ENCODE measurements at regions not wholly inside any gene's neighbourhood (a gene's known extent, or its start where the extent isn't known, plus 50 kb on each side); places are given as distances from the start of the nearest gene placed in this dataset.

GRCh38 chr5:118628660-118629354 is 359.5 kb downstream of the DTWD2 start:
- H3K9ac ChIP-seq (ENCODE audit: extremely low read depth, insufficient read length, low read length) = no peak overlapping the region
- Mint-ChIP-seq H3K36me3 (ENCODE audit: insufficient read depth in 1 of 3, low read depth in 3 of 3) (no peaks in the 10 kb centered on the region; a peak in 1 of 7 replicates), H3K9me3 (peaks cover 3 to 4% of the 10 kb centered on the region in 2 experiments; a peak in 2 of 5 replicates), H3K27me3 (ENCODE audit: low read depth) (no peaks in the 10 kb centered on the region), H3K27ac (peak overlapping the region in 2 of 3 experiments; percentile 63 to 95; a peak in 4 of 7 replicates), H3K4me1 (peaks cover 13 to 16% of the 10 kb centered on the region in 2 experiments), H3K4me3 (no peak overlapping the region)
- H2BK15ac ChIP-seq (ENCODE audit: low read depth, low read length) = no peak overlapping the region
- no peak overlapping the region for H2AK5ac ChIP-seq (ENCODE audit: insufficient read length, low read length)
- H3K79me1 ChIP-seq (ENCODE audit: insufficient read depth, low read depth, low read length, poor library complexity, severe bottlenecking) = no peaks in the 10 kb centered on the region
- H4K8ac ChIP-seq (replicated peaks; ENCODE audit: insufficient read length, low read depth, low read length) = no peak overlapping the region
- H2BK5ac ChIP-seq (ENCODE audit: insufficient read length, low read length) = no peak overlapping the region
- no peaks in the 10 kb centered on the region for H3K9me3 ChIP-seq (ENCODE audit: control insufficient read depth, low read depth, low read length)
- no peak overlapping the region for H3K4ac ChIP-seq (ENCODE audit: low read depth, low read length)
- H3K4me2 ChIP-seq (ENCODE audit: insufficient read depth, insufficient read length, low read length) = no peak overlapping the region
- H3K14ac ChIP-seq (ENCODE audit: insufficient read depth, low read length) = no peak overlapping the region
- H2AFZ ChIP-seq (ENCODE audit: low read length) = no peak overlapping the region
- no peak overlapping the region for H4K5ac ChIP-seq (ENCODE audit: insufficient read length, low read depth, low read length)
- no peak overlapping the region for H4K91ac ChIP-seq (ENCODE audit: insufficient read length, low read depth, low read length)
- no peak overlapping the region for H2BK120ac ChIP-seq (ENCODE audit: low read depth, low read length, poor library complexity, severe bottlenecking)
- TF ChIP-seq, protein P1, sequence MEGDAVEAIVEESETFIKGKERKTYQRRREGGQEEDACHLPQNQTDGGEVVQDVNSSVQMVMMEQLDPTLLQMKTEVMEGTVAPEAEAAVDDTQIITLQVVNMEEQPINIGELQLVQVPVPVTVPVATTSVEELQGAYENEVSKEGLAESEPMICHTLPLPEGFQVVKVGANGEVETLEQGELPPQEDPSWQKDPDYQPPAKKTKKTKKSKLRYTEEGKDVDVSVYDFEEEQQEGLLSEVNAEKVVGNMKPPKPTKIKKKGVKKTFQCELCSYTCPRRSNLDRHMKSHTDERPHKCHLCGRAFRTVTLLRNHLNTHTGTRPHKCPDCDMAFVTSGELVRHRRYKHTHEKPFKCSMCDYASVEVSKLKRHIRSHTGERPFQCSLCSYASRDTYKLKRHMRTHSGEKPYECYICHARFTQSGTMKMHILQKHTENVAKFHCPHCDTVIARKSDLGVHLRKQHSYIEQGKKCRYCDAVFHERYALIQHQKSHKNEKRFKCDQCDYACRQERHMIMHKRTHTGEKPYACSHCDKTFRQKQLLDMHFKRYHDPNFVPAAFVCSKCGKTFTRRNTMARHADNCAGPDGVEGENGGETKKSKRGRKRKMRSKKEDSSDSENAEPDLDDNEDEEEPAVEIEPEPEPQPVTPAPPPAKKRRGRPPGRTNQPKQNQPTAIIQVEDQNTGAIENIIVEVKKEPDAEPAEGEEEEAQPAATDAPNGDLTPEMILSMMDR (conservative IDR thresholded peaks at IDR 0.05) = no peak
- H3T11ph ChIP-seq (ENCODE audit: low read length) = no peak overlapping the region
- H3K4me1 ChIP-seq (ENCODE audit: insufficient read depth, low read length) = no peaks in the 10 kb centered on the region; the same call in 1 of the 2 replicates
- no peak overlapping the region for H3K18ac ChIP-seq (ENCODE audit: insufficient read length, low read depth, low read length)
- no peak overlapping the region for H3K56ac ChIP-seq (ENCODE audit: insufficient read length, low read depth, low read length)
- no CpG with 5 or more reads among the region's 4 CpGs for whole genome bisulfite sequencing (ENCODE audit: extremely low coverage, insufficient read length, low lambda C conversion rate)
- H4K20me1 ChIP-seq (ENCODE audit: control insufficient read depth, insufficient read depth, insufficient read length) = no peaks in the 10 kb centered on the region
- H2BK12ac ChIP-seq (ENCODE audit: insufficient read length, low read depth, low read length) = no peak overlapping the region
- H3K27ac ChIP-seq (ENCODE audit: insufficient read length, low read depth, low read length) = no peak overlapping the region
- DNase-seq = peak; percentile 43
- H3K23ac ChIP-seq (ENCODE audit: insufficient read length, low read depth, low read length) = no peak overlapping the region
- no peaks in the 10 kb centered on the region for H3K79me2 ChIP-seq (ENCODE audit: insufficient read depth, low read length)
- H2BK20ac ChIP-seq (ENCODE audit: low read depth, low read length, poor library complexity, severe bottlenecking) = no peak overlapping the region
- no peaks in the 10 kb centered on the region for H3K23me2 ChIP-seq (ENCODE audit: insufficient read length, low read depth, low read length, poor library complexity, severe bottlenecking)
- no peaks in the 10 kb centered on the region for H3K27me3 ChIP-seq (ENCODE audit: insufficient read depth, low read length)
